Endothelial cell of umbilical vein (primary cell): ENCODE measurements at regions not wholly inside any gene's neighbourhood (a gene's known extent, or its start where the extent isn't known, plus 50 kb on each side); places are given as distances from the start of the nearest gene placed in this dataset.

Experiments
- BruUV-seq: library from RNA; stranded (reverse); fragments of 400-500 nt; replicated peaks from 2 replicates; lab custom pipeline; 2021; lab: Mats Ljungman, UMichigan
- CTCF ChIA-PET: fragments of 300-600, 350-600 bp; sonication (Branson Sonifier 250); formaldehyde crosslinking; loops from one replicate; lab custom pipeline; 2021; ENCODE audit warnings: antibody characterized with exemption, inconsistent platforms; lab: Charles Lee
- POLR2A ChIA-PET: fragments of 300-600, 350-600 bp; sonication (Branson Sonifier 250); formaldehyde crosslinking; loops from one replicate; lab custom pipeline; 2021; ENCODE audit warnings: antibody characterized with exemption, inconsistent platforms; lab: Charles Lee
- DNase-seq: peaks from one replicate; pipeline ENCODE4 v3.0.0-alpha.2; 2011; ENCODE audit warnings: low read depth, low spot score
- FAIRE-seq: peaks from 2 replicates; lab custom pipeline; 2011; peaks lifted over from hg19 to GRCh38; lab: Jason Lieb, UNC
- H2AFZ ChIP-seq: 2 replicates; pipeline ENCODE4 v1.6.0; 2012; ENCODE audit warnings: low read depth, low read length, control low read depth, inconsistent platforms
- H3K27ac ChIP-seq: 2 replicates; pipeline ENCODE4 v1.5.1; 2011; ENCODE audit warnings: low read depth, mild to moderate bottlenecking, control low read depth, low read length, moderate library complexity; ENCODE audit not compliant: insufficient read depth
- H3K27me3 ChIP-seq, 2 experiments: 2 replicates each; pipeline versions ENCODE4 v1.6.0 to v1.6.1; 2011; ENCODE audit warnings: low read length in 2 of 2, mixed read lengths in 1 of 2; ENCODE audit not compliant: control insufficient read depth in 2 of 2, insufficient read depth in 2 of 2
- H3K36me3 ChIP-seq, 2 experiments: 2 replicates in 1 of 2; 3 replicates in 1 of 2; pipeline ENCODE4 v1.5.1; 2011; ENCODE audit warnings: low read length in 2 of 2, mild to moderate bottlenecking in 1 of 2, moderate library complexity in 1 of 2; ENCODE audit not compliant: control insufficient read depth in 2 of 2, insufficient read depth in 2 of 2; ENCODE audit errors: extremely low read depth in 1 of 2
- H3K4me1 ChIP-seq: 3 replicates; pipeline ENCODE4 v1.5.1; 2011; ENCODE audit warnings: mild to moderate bottlenecking, low read length; ENCODE audit not compliant: control insufficient read depth, insufficient read depth; ENCODE audit errors: extremely low read depth
- H3K4me2 ChIP-seq: 2 replicates; pipeline ENCODE4 v1.6.1; 2011; ENCODE audit warnings: low read length, control low read depth, mixed read lengths; ENCODE audit not compliant: insufficient read depth
- H3K4me3 ChIP-seq, 3 experiments: fragments of 200-600 bp in 1 of 3; sonication (generic), shearing (Covaris generic) in 1 of 3; replicated peaks in 1 of 3; 2 replicates each; pipeline ENCODE4 v1.5.1; 2011 to 2016; ENCODE audit warnings: control low read depth in 3 of 3, low read length in 3 of 3, mild to moderate bottlenecking in 2 of 3, inconsistent platforms in 1 of 3, low read depth in 1 of 3, moderate library complexity in 1 of 3; ENCODE audit not compliant: insufficient read depth in 1 of 3
- H3K79me2 ChIP-seq: 2 replicates; pipeline ENCODE4 v1.6.0; 2012; ENCODE audit warnings: low read length, inconsistent platforms; ENCODE audit not compliant: control insufficient read depth, insufficient read depth
- H3K9ac ChIP-seq: replicated peaks from 2 replicates; pipeline ENCODE3; 2011; ENCODE audit warnings: low read length, control low read depth; ENCODE audit not compliant: insufficient read depth; ENCODE audit errors: extremely low read depth
- H3K9me1 ChIP-seq: replicated peaks from 3 replicates; pipeline ENCODE4 v1.6.0; 2011; ENCODE audit warnings: mild to moderate bottlenecking, low read length; ENCODE audit not compliant: control insufficient read depth, insufficient read depth; ENCODE audit errors: extremely low read depth
- H3K9me3 ChIP-seq: replicated peaks from 2 replicates; pipeline ENCODE4 v1.5.1; 2012; ENCODE audit warnings: low read length, inconsistent platforms; ENCODE audit not compliant: control insufficient read depth, insufficient read depth
- H4K20me1 ChIP-seq: replicated peaks from 2 replicates; pipeline ENCODE3; 2011; ENCODE audit warnings: mild to moderate bottlenecking, low read length; ENCODE audit not compliant: control insufficient read depth, insufficient read depth; ENCODE audit errors: extremely low read depth
- CTCF ChIP-seq, 2 donors: IDR thresholded peaks; 1 replicate in 1 of 2; 2 replicates in 1 of 2; pipeline ENCODE4 v1.5.1; 2011; ENCODE audit warnings: low read length in 2 of 2, mild to moderate bottlenecking in 2 of 2, moderate library complexity in 2 of 2, control low read depth in 1 of 2, inconsistent platforms in 1 of 2, low read depth in 1 of 2; ENCODE audit not compliant: insufficient read depth in 1 of 2; ENCODE audit errors: extremely low read depth in 1 of 2
- EZH2 ChIP-seq: IDR thresholded peaks from 2 replicates; pipeline ENCODE4 v1.6.1; 2012; ENCODE audit warnings: borderline replicate concordance, low read depth, mild to moderate bottlenecking, moderate library complexity, low read length, inconsistent platforms; ENCODE audit not compliant: severe bottlenecking
- FOS ChIP-seq: IDR thresholded peaks from 2 replicates; pipeline ENCODE4 v1.6.1; 2011; ENCODE audit warnings: mild to moderate bottlenecking, low read length, moderate library complexity, borderline replicate concordance; ENCODE audit not compliant: insufficient read depth
- GATA2 ChIP-seq: IDR thresholded peaks from 2 replicates; pipeline ENCODE4 v1.7.0; 2011; ENCODE audit warnings: low read depth, mild to moderate bottlenecking, moderate library complexity, mixed read lengths, low read length; ENCODE audit not compliant: insufficient read length, insufficient read depth
- JUN ChIP-seq: IDR thresholded peaks from 2 replicates; pipeline ENCODE4 v1.6.1; 2011; ENCODE audit warnings: borderline replicate concordance, low read depth; ENCODE audit not compliant: insufficient read length, insufficient read depth
- MAX ChIP-seq: IDR thresholded peaks from 2 replicates; pipeline ENCODE4 v1.6.1; 2011; ENCODE audit not compliant: insufficient read depth, insufficient read length
- MYC ChIP-seq: IDR thresholded peaks from one replicate; pipeline ENCODE4 v1.6.1; 2011; ENCODE audit warnings: mild to moderate bottlenecking, low read depth, low read length
- POLR2A ChIP-seq: IDR thresholded peaks from 2 replicates; pipeline ENCODE4 v1.6.1; 2012; ENCODE audit warnings: low read depth, mild to moderate bottlenecking, control low read depth, low read length
- POLR2AphosphoS5 ChIP-seq: IDR thresholded peaks from 2 replicates; pipeline ENCODE4 v1.6.1; 2012; ENCODE audit warnings: low read depth, mild to moderate bottlenecking, control low read depth, low read length, moderate library complexity; ENCODE audit not compliant: insufficient read depth
- dilution Hi-C: fragments of 300-500 bp; cut with MboI; formaldehyde crosslinking; loops from one replicate; pipeline ENCODE4 v1.15.0; 2019; ENCODE audit warnings: low sequenced_read_pairs; ENCODE audit not compliant: extremely low pct_ligation_motif_present
- intact Hi-C: fragments of 100-400 bp; cut with micrococcal nuclease; formaldehyde crosslinking; loops from one replicate; pipeline ENCODE4 v1.10.0; 2022

- H3K4me2 ChIP-seq: no peak overlapping the region
- no peak overlapping the region for H3K9ac ChIP-seq
- FAIRE-seq (no peak), DNase-seq (no peak)
- H3K4me1 ChIP-seq: no peaks in the 10 kb centered on the region
- no peak overlapping the region for H2AFZ ChIP-seq
- no peak for TF ChIP-seq JUN
- no peak for TF ChIP-seq POLR2A
- no peak for TF ChIP-seq POLR2AphosphoS5
- no peak for TF ChIP-seq CTCF (IDR thresholded peaks at IDR 0.05; ENCODE audit: extremely low read depth in 1 of 2, insufficient read depth in 1 of 2, low read depth in 1 of 2, low read length in 2 of 2)
- TF ChIP-seq FOS: no peak
- no peak for TF ChIP-seq GATA2
- no peak for TF ChIP-seq EZH2
- no peak for TF ChIP-seq MYC
- TF ChIP-seq MAX: no peak
- no peaks in the 10 kb centered on the region for H3K9me1 ChIP-seq
- intact Hi-C loops (no loop called here), dilution Hi-C loops (no loop called here)
- no TSS peak for BruUV-seq
- no peak overlapping the region for H3K27ac ChIP-seq
- H4K20me1 ChIP-seq: no peaks in the 10 kb centered on the region
- H3K9me3 ChIP-seq: no peaks in the 10 kb centered on the region
- no peaks in the 10 kb centered on the region for H3K36me3 ChIP-seq
- CTCF ChIA-PET: no interaction called here
- no peaks in the 10 kb centered on the region for H3K79me2 ChIP-seq
- H3K4me3 ChIP-seq: no peak overlapping the region
- POLR2A ChIA-PET: no interaction called here
- H3K27me3 ChIP-seq: peaks cover 12 to 29% of the 10 kb centered on the region in 2 experiments
Observed at GRCh38 chr3:150170852-150171520, 200.3 kb upstream of the PFN2 start.
